Caco-2 (cell line): ENCODE measurements at regions not wholly inside any gene's neighbourhood (a gene's known extent, or its start where the extent isn't known, plus 50 kb on each side); places are given as distances from the start of the nearest gene placed in this dataset.

Experiments
- BruUV-seq: library from RNA; stranded (reverse); fragments of 400-500 nt; replicated peaks from 2 replicates; lab custom pipeline; 2021; lab: Mats Ljungman, UMichigan
- CTCF ChIA-PET: fragments of 300-600 bp; sonication (Branson Sonifier 250); formaldehyde crosslinking; loops from one replicate; lab custom pipeline; 2022; ENCODE audit warnings: antibody characterized with exemption; lab: Charles Lee
- POLR2A ChIA-PET: fragments of 300-600 bp; sonication (Branson Sonifier 250); formaldehyde crosslinking; loops from one replicate; lab custom pipeline; 2022; ENCODE audit warnings: antibody characterized with exemption; lab: Charles Lee
- DNase-seq, 2 experiments: peaks; one replicate each; pipeline versions ENCODE4 v3.0.0 to v3.0.0-alpha.2; 2020 to 2022
- H3K27me3 ChIP-seq: replicated peaks from 2 replicates; pipeline ENCODE4 v1.6.0; 2011; ENCODE audit warnings: low read length; ENCODE audit not compliant: control insufficient read depth, insufficient read depth
- H3K36me3 ChIP-seq: 2 replicates; pipeline ENCODE4 v1.5.1; 2011; ENCODE audit warnings: low read length; ENCODE audit not compliant: control insufficient read depth, insufficient read depth
- H3K4me1 ChIP-seq: fragments of 250-450 bp; sonication (Bioruptor Pico); 2 replicates; pipeline ENCODE4 v1.5.1; 2020; ENCODE audit warnings: mild to moderate bottlenecking
- H3K4me3 ChIP-seq: 2 replicates; pipeline ENCODE4 v1.5.1; 2011; ENCODE audit warnings: low read depth, mild to moderate bottlenecking, control low read depth, low read length
- H3K9me3 ChIP-seq: fragments of 250-450 bp; sonication (Bioruptor Pico); 2 replicates; pipeline ENCODE4 v1.5.1; 2020; ENCODE audit warnings: mild to moderate bottlenecking, moderate library complexity
- H3K27ac Mint-ChIP-seq: one replicate; pipeline ENCODE4 v1.8.0; 2022; ENCODE audit warnings: mixed read lengths; ENCODE audit not compliant: unreplicated experiment
- H3K27me3 Mint-ChIP-seq: one replicate; pipeline ENCODE4 v1.8.0; 2022; ENCODE audit warnings: mixed read lengths; ENCODE audit not compliant: insufficient read depth, unreplicated experiment
- H3K36me3 Mint-ChIP-seq: one replicate; pipeline ENCODE4 v1.8.0; 2022; ENCODE audit warnings: mild to moderate bottlenecking, mixed read lengths; ENCODE audit not compliant: insufficient read depth, unreplicated experiment
- H3K4me1 Mint-ChIP-seq: one replicate; pipeline ENCODE4 v1.8.0; 2022; ENCODE audit warnings: low read depth, mixed read lengths; ENCODE audit not compliant: unreplicated experiment
- H3K4me3 Mint-ChIP-seq: one replicate; pipeline ENCODE4 v1.8.0; 2022; ENCODE audit warnings: mild to moderate bottlenecking, moderate library complexity, mixed read lengths; ENCODE audit not compliant: unreplicated experiment
- H3K9me3 Mint-ChIP-seq: one replicate; pipeline ENCODE4 v1.8.0; 2022; ENCODE audit warnings: mixed read lengths; ENCODE audit not compliant: unreplicated experiment
- intact Hi-C: fragments of 100-400 bp; cut with micrococcal nuclease; formaldehyde crosslinking; loops from one replicate; pipeline ENCODE4 v1.10.0; 2022; ENCODE audit not compliant: unreplicated experiment
- TF ChIP-seq, protein P1 (sequence below), 2 experiments: fragments of 200-600 bp in 1 of 2; IDR thresholded peaks; 1 replicate in 1 of 2; 2 replicates in 1 of 2; pipeline versions ENCODE4 v1.5.1 to v1.8.0; 2011 to 2022; ENCODE audit warnings: antibody characterized with exemption in 1 of 2, control low read depth in 1 of 2, inconsistent platforms in 1 of 2, low read depth in 1 of 2, low read length in 1 of 2, mild to moderate bottlenecking in 1 of 2, moderate library complexity in 1 of 2; ENCODE audit not compliant: insufficient read depth in 1 of 2, severe bottlenecking in 1 of 2, unreplicated experiment in 1 of 2

DNA sequence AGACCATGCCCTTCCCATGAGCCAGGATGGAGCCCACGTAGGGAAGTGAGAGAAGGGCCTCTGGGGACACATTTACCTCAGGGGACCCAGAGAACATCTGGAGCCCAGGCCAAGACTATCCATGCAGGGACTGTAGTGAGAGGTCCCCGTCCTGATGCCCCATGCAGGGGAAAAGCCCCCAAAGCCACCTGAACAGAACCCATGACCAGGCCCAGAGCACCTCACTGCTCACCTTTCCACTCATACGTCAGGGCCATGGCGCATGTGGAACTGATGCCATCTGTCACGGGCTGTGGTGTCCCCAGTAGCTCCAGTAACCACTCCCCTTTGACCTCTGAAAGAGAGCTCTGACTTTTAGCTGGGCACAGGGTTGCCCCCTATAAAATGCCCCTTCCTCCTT is 106.5 kb upstream of the TEX51 start:
- Histone ChIP-seq H3K4me1 (no peaks in the 10 kb centered on the region), H3K27me3 (no peaks in the 10 kb centered on the region), H3K36me3 (no peaks in the 10 kb centered on the region), H3K9me3 (no peaks in the 10 kb centered on the region), H3K4me3 (no peak overlapping the region)
- no peaks in the 10 kb centered on the region for H3K4me1 Mint-ChIP-seq
- no TSS peak for BruUV-seq
- ChIA-PET CTCF (no interaction called here), POLR2A (no interaction called here)
- no peaks in the 10 kb centered on the region for H3K9me3 Mint-ChIP-seq
- no peak overlapping the region for H3K27ac Mint-ChIP-seq
- H3K27me3 Mint-ChIP-seq = peaks cover 16% of the 10 kb centered on the region
- no peak overlapping the region for H3K4me3 Mint-ChIP-seq
- TF ChIP-seq, protein P1, sequence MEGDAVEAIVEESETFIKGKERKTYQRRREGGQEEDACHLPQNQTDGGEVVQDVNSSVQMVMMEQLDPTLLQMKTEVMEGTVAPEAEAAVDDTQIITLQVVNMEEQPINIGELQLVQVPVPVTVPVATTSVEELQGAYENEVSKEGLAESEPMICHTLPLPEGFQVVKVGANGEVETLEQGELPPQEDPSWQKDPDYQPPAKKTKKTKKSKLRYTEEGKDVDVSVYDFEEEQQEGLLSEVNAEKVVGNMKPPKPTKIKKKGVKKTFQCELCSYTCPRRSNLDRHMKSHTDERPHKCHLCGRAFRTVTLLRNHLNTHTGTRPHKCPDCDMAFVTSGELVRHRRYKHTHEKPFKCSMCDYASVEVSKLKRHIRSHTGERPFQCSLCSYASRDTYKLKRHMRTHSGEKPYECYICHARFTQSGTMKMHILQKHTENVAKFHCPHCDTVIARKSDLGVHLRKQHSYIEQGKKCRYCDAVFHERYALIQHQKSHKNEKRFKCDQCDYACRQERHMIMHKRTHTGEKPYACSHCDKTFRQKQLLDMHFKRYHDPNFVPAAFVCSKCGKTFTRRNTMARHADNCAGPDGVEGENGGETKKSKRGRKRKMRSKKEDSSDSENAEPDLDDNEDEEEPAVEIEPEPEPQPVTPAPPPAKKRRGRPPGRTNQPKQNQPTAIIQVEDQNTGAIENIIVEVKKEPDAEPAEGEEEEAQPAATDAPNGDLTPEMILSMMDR (IDR thresholded peaks at IDR 0.05; ENCODE audit: insufficient read depth in 1 of 2, low read depth in 1 of 2, low read length in 1 of 2, severe bottlenecking in 1 of 2, unreplicated experiment in 1 of 2) = no peak
- no peak for DNase-seq
- H3K36me3 Mint-ChIP-seq = no peaks in the 10 kb centered on the region
- intact Hi-C loops = no loop called here

DNA sequence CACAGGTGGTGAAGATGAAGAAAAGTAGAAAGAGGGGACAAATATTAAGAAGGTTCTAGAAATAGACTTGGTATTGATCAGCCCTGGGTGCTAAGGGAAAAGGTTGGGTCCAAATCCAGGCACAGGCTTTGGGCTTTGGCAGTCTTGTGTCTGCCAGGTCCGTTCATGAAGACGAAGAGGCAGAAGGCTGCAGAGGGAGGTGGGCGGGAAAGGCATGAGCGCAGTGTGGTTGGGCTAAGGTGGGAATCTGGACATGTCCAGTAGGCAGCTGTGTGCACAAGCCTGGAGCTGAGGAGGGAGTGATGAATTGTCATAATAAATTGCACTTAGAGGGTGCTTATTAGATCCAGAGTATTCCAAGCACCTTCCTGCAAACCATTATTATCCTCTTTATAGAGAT is 105.7 kb upstream of the TEX51 start:
- Mint-ChIP-seq H3K36me3 (no peaks in the 10 kb centered on the region), H3K27me3 (peaks cover 19% of the 10 kb centered on the region), H3K27ac (no peak overlapping the region), H3K4me3 (no peak overlapping the region), H3K9me3 (no peaks in the 10 kb centered on the region), H3K4me1 (no peaks in the 10 kb centered on the region)
- no peaks in the 10 kb centered on the region for H3K27me3 ChIP-seq
- BruUV-seq = no TSS peak
- no peaks in the 10 kb centered on the region for H3K4me1 ChIP-seq
- ChIA-PET POLR2A (no interaction called here), CTCF (interaction anchor here (1.7 kb wide), 1 partner anchor 211 kb away, joined by 5 read pairs; no protein-coding TSS in a partner anchor)
- H3K36me3 ChIP-seq = no peaks in the 10 kb centered on the region
- H3K4me3 ChIP-seq = no peak overlapping the region
- DNase-seq = no peak
- intact Hi-C loops = no loop called here
- H3K9me3 ChIP-seq = no peaks in the 10 kb centered on the region
- TF ChIP-seq, protein P1 (IDR thresholded peaks at IDR 0.05; ENCODE audit: insufficient read depth in 1 of 2, low read depth in 1 of 2, low read length in 1 of 2, severe bottlenecking in 1 of 2, unreplicated experiment in 1 of 2) = no peak

DNA sequence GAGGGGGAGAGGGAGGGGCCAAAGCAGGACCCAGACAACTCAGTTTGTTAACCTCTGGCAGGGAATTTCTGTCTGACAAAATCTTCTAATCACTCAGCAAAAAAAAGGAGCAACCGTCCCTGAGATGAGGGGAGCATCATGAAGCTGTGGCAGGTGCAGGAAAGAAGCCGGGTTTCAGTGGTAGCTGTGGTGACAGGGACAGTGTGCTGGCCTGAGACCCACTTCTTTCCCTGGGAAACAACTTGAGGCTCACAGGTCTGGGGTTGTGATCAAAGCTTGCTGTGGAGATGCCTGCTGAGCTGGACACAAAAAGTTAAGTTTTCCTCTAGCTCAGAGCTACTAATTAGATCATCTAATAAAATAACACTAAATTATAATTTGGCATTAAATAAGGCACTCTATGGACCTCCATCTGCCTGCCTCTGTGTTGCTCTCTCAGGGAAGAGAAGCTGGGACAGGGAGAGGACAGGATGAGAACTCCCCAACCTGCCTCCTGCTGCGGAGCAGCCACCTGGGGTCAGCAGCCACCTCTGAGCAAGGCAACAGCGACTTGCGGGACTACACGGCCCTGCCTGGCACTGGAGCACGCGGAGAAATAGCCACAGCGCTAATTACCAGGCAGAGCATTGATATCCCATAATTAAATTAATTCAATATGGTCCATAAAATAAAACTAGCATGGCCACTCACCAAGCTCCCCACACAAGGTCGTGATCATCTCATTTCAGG is 104.6 kb upstream of the TEX51 start:
- Mint-ChIP-seq H3K27me3 (peaks cover 19% of the 10 kb centered on the region), H3K9me3 (no peaks in the 10 kb centered on the region), H3K27ac (no peak overlapping the region), H3K36me3 (no peaks in the 10 kb centered on the region), H3K4me1 (no peaks in the 10 kb centered on the region), H3K4me3 (no peak overlapping the region)
- Histone ChIP-seq H3K9me3 (no peaks in the 10 kb centered on the region), H3K27me3 (no peaks in the 10 kb centered on the region), H3K4me1 (no peaks in the 10 kb centered on the region), H3K36me3 (no peaks in the 10 kb centered on the region), H3K4me3 (no peak overlapping the region)
- intact Hi-C loops = loop anchor here (1.0 to 2.0 kb wide), 3 partner anchors 179 to 256 kb away; no protein-coding TSS in a partner anchor
- TF ChIP-seq, protein P1 (IDR thresholded peaks at IDR 0.05; ENCODE audit: insufficient read depth in 1 of 2, low read depth in 1 of 2, low read length in 1 of 2, severe bottlenecking in 1 of 2, unreplicated experiment in 1 of 2) = no peak
- POLR2A ChIA-PET = no interaction called here
- DNase-seq = peak in 1 of 2 experiments; percentile 42
- no TSS peak for BruUV-seq
- CTCF ChIA-PET = interaction anchor here (1.2 to 1.7 kb wide), 2 partner anchors 178 to 210 kb away, joined by 5 to 7 read pairs; no protein-coding TSS in a partner anchor
